Common myeloid progenitor, CD34-positive (primary cell): ENCODE measurements at regions not wholly inside any gene's neighbourhood (a gene's known extent, or its start where the extent isn't known, plus 50 kb on each side); places are given as distances from the start of the nearest gene placed in this dataset.
"Not testable (repeated sequence)": the region's sequence is repeated elsewhere in the genome, so short reads cannot be mapped to it uniquely, and the experiment has no call there.

Experiments used
- CTCF ChIA-PET: fragments of 350-600 bp; sonication (Branson Sonifier 250); formaldehyde crosslinking; loops from one replicate; lab custom pipeline; 2021; ENCODE audit warnings: antibody characterized with exemption; lab: Charles Lee
- POLR2A ChIA-PET: fragments of 350-600 bp; sonication (Branson Sonifier 250); formaldehyde crosslinking; loops from one replicate; lab custom pipeline; 2021; ENCODE audit warnings: antibody characterized with exemption; lab: Charles Lee
- DNase-seq, 3 donors: peaks; one replicate each; pipeline versions ENCODE4 v3.0.0 to v3.0.0-alpha.2; 2013
- H3K27ac ChIP-seq, 2 experiments: 1 replicate in 1 of 2; 2 replicates in 1 of 2; pipeline ENCODE4 v1.7.0; 2013; ENCODE audit warnings: inconsistent platforms in 2 of 2, low read length in 2 of 2, mild to moderate bottlenecking in 2 of 2, low read depth in 1 of 2, moderate library complexity in 1 of 2; ENCODE audit not compliant: severe bottlenecking in 2 of 2, insufficient read depth in 1 of 2, poor library complexity in 1 of 2
- H3K27me3 ChIP-seq, 5 experiments: replicated peaks in 2 of 5; 1 replicate in 3 of 5; 2 replicates in 2 of 5; pipeline versions ENCODE4 v1.6.1 to v1.7.0; 2013; ENCODE audit warnings: low read length in 4 of 5, mild to moderate bottlenecking in 2 of 5, moderate library complexity in 2 of 5, inconsistent platforms in 1 of 5; ENCODE audit not compliant: insufficient read depth in 5 of 5, control insufficient read depth in 4 of 5
- H3K36me3 ChIP-seq, 4 experiments: 1 replicate in 2 of 4; 2 replicates in 2 of 4; pipeline versions ENCODE4 v1.6.1 to v1.7.0; 2013; ENCODE audit warnings: low read length in 3 of 4, control low read depth in 1 of 4, mild to moderate bottlenecking in 1 of 4; ENCODE audit not compliant: control insufficient read depth in 4 of 4, insufficient read depth in 4 of 4
- H3K4me1 ChIP-seq, 4 experiments: 1 replicate in 3 of 4; 2 replicates in 1 of 4; pipeline versions ENCODE4 v1.6.1 to v1.7.1; 2013; ENCODE audit warnings: low read length in 3 of 4, mild to moderate bottlenecking in 3 of 4, control low read depth in 1 of 4, inconsistent platforms in 1 of 4, moderate library complexity in 1 of 4; ENCODE audit not compliant: control insufficient read depth in 4 of 4, insufficient read depth in 4 of 4; ENCODE audit errors: control extremely low read depth in 1 of 4
- H3K4me3 ChIP-seq, 7 experiments: 1 replicate in 4 of 7; 2 replicates in 3 of 7; pipeline versions ENCODE4 v1.5.1 to v1.7.0; 2013; ENCODE audit warnings: mild to moderate bottlenecking in 7 of 7, low read length in 6 of 7, moderate library complexity in 6 of 7, inconsistent platforms in 2 of 7, low read depth in 2 of 7, control low read depth in 1 of 7; ENCODE audit not compliant: insufficient read depth in 4 of 7, control insufficient read depth in 1 of 7; ENCODE audit errors: extremely low read depth in 1 of 7
- H3K9me3 ChIP-seq, 5 experiments: 1 replicate in 4 of 5; 2 replicates in 1 of 5; pipeline versions ENCODE4 v1.6.1 to v1.7.1; 2013; ENCODE audit warnings: low read length in 4 of 5, mild to moderate bottlenecking in 2 of 5, inconsistent platforms in 1 of 5, low read depth in 1 of 5, moderate library complexity in 1 of 5; ENCODE audit not compliant: control insufficient read depth in 4 of 5, insufficient read depth in 2 of 5; ENCODE audit errors: control extremely low read depth in 1 of 5
- WGBS: methylation state at CpG from one replicate; pipeline ENCODE4 v1.1.5; 2013; ENCODE audit not compliant: insufficient coverage; 5-methylcytosine and 5-hydroxymethylcytosine counted together

- Histone ChIP-seq H3K27me3 (peaks cover 9 to 65% (median 16%) of the 10 kb centered on the region in 5 experiments), H3K4me3 (no peak overlapping the region), H3K36me3 (no peaks in the 10 kb centered on the region), H3K9me3 (peaks cover 0 to 11% (median 3%) of the 10 kb centered on the region in 5 experiments), H3K27ac (no peak overlapping the region), H3K4me1 (no peaks in the 10 kb centered on the region)
- CTCF ChIA-PET = no interaction called here
- DNase-seq = no peak
- POLR2A ChIA-PET = no interaction called here
- 80% methylated on average over 5 of the region's 38 CpGs for WGBS
Observed at GRCh38 chr2:242046206-242046826, 176.8 kb downstream of the RTP5 start.

DNA sequence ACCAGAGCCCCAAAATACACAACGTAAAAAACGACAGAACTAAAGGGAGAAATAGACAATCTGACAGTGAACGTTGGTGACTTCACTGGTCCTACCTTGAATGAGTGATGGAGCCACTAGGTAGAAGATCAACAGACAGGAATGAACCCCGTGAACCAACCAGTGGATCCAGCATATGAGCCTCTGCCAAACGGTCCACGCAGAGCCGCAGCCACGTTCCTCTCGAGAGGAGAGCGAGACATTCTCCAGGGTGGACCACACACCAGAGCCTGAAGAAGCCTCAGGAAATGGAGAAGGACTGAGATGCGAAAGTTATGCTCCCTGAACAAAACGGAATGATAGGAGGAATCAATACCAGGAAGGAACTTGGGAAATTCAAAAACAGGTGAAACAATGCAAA, 178.4 kb downstream of the RTP5 start:
- peaks cover 9 to 60% (median 16%) of the 10 kb centered on the region in 5 experiments for H3K27me3 ChIP-seq
- H3K36me3 ChIP-seq = no peaks in the 10 kb centered on the region
- 93% methylated on average over 3 of the region's 12 CpGs for WGBS
- H3K4me3 ChIP-seq = no peak overlapping the region
- ChIA-PET CTCF (no interaction called here), POLR2A (no interaction called here)
- no peak overlapping the region for H3K27ac ChIP-seq
- no peaks in the 10 kb centered on the region for H3K4me1 ChIP-seq
- peaks cover 0 to 11% (median 2%) of the 10 kb centered on the region in 5 experiments for H3K9me3 ChIP-seq
- no peak for DNase-seq

- H3K9me3 ChIP-seq = peaks cover 0 to 11% (median 2%) of the 10 kb centered on the region in 5 experiments
- H3K27ac ChIP-seq = no peak overlapping the region
- peaks cover 9 to 60% (median 16%) of the 10 kb centered on the region in 5 experiments for H3K27me3 ChIP-seq
- no peaks in the 10 kb centered on the region for H3K36me3 ChIP-seq
- ChIA-PET POLR2A (no interaction called here), CTCF (no interaction called here)
- no peak overlapping the region for H3K4me3 ChIP-seq
- H3K4me1 ChIP-seq = no peaks in the 10 kb centered on the region
- DNase-seq = no peak
- no CpG with 5 or more reads among the region's 2 CpGs for WGBS
Observed at GRCh38 chr2:242048479-242048878, 178.9 kb downstream of the RTP5 start.

DNA sequence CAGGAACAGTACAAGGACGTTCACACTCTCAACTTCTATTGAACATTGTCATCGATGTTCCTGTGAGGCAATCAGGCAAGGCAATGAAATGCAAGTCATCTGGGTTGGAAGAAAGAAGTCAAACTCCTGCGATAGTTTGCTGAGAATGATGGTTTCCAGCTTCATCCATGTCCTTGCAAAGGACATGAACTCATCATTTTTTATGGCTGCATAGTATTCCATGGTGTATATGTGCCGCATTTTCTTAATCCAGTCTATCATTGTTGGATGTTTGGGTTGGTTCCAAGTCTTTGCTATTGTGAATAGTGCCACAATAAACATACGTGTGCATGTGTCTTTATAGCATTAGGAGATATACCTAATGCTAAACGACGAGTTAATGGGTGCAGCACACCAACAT, 180.0 kb downstream of the RTP5 start:
- DNase-seq, H3K27ac ChIP-seq, H3K4me3 ChIP-seq, H3K4me1 ChIP-seq, POLR2A ChIA-PET, H3K36me3 ChIP-seq: not testable (repeated sequence)
- CTCF ChIA-PET = interaction anchor here (1.0 kb wide), 1 partner anchor 29 kb away, joined by 3 read pairs; no protein-coding TSS in a partner anchor
- H3K27me3 ChIP-seq = peaks cover 6 to 56% (median 16%) of the 10 kb centered on the region in 5 experiments
- WGBS = 100% methylated on average over 2 of the region's 7 CpGs
- H3K9me3 ChIP-seq = peaks cover 0 to 15% (median 2%) of the 10 kb centered on the region in 5 experiments

GRCh38 chr2:242051463-242051862, 181.9 kb downstream of the RTP5 start:
- CTCF ChIA-PET = interaction anchor here (0.6 kb wide), 1 partner anchor 30 kb away, joined by 3 read pairs; no protein-coding TSS in a partner anchor
- WGBS = 80% methylated on average over 1 of the region's 1 CpG
- Histone ChIP-seq H3K9me3 (peaks cover 0 to 16% (median 2%) of the 10 kb centered on the region in 5 experiments), H3K27me3 (peaks cover 6 to 54% (median 13%) of the 10 kb centered on the region in 5 experiments), H3K27ac (no peak overlapping the region), H3K4me1 (no peaks in the 10 kb centered on the region), H3K4me3 (no peak overlapping the region), H3K36me3 (no peaks in the 10 kb centered on the region)
- POLR2A ChIA-PET = no interaction called here
- DNase-seq = no peak

DNA sequence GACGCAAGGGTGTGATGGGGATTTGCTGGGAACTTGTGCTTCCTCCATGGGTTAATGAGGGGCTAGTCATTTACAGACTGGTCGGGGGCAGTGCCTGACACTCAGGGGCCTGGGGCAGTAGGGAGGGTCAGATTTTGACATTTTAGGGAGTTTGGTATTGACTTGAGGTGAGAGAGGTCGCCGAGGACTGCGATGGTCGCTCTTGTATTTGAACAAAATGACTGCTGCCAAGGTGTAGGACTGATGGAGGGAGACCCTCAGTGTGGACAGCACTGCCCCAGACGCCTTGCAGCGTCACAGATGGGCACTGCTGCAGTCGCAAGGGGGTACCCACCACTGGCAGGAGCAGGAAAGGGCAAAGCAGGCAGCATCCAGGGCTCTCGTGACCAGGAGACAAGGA, 182.9 kb downstream of the RTP5 start:
- peaks cover 0 to 16% (median 2%) of the 10 kb centered on the region in 5 experiments for H3K9me3 ChIP-seq
- ChIA-PET POLR2A (no interaction called here), CTCF (interaction anchor here (1.0 kb wide), 1 partner anchor 13 kb away, joined by 3 read pairs; no protein-coding TSS in a partner anchor)
- no peak for DNase-seq
- H3K27ac ChIP-seq = no peak overlapping the region
- no peak overlapping the region for H3K4me3 ChIP-seq
- H3K36me3 ChIP-seq = no peaks in the 10 kb centered on the region
- 91% methylated on average over 7 of the region's 10 CpGs for WGBS
- H3K27me3 ChIP-seq = peaks cover 10 to 63% (median 15%) of the 10 kb centered on the region in 5 experiments
- H3K4me1 ChIP-seq = no peaks in the 10 kb centered on the region

GRCh38 chr2:242053921-242054320, 184.4 kb downstream of the RTP5 start:
- 98% methylated on average over 7 of the region's 12 CpGs for WGBS

More at GRCh38 chr2:242053921-242054320, 184.4 kb downstream of the RTP5 start:
- H3K4me1 ChIP-seq = no peaks in the 10 kb centered on the region
- H3K4me3 ChIP-seq = no peak overlapping the region
- no peak overlapping the region for H3K27ac ChIP-seq
- ChIA-PET CTCF (no interaction called here), POLR2A (no interaction called here)
- no peaks in the 10 kb centered on the region for H3K36me3 ChIP-seq
- H3K27me3 ChIP-seq = peaks cover 6 to 61% (median 20%) of the 10 kb centered on the region in 5 experiments
- DNase-seq = no peak
- peaks cover 0 to 9% (median 2%) of the 10 kb centered on the region in 5 experiments for H3K9me3 ChIP-seq
